Caco-2 (cell line): ENCODE measurements at regions not wholly inside any gene's neighbourhood (a gene's known extent, or its start where the extent isn't known, plus 50 kb on each side); places are given as distances from the start of the nearest gene placed in this dataset.

Source experiments
- BruUV-seq: library from RNA; stranded (reverse); fragments of 400-500 nt; replicated peaks from 2 replicates; lab custom pipeline; 2021; lab: Mats Ljungman, UMichigan
- CTCF ChIA-PET: fragments of 300-600 bp; sonication (Branson Sonifier 250); formaldehyde crosslinking; loops from one replicate; lab custom pipeline; 2022; ENCODE audit warnings: antibody characterized with exemption; lab: Charles Lee
- POLR2A ChIA-PET: fragments of 300-600 bp; sonication (Branson Sonifier 250); formaldehyde crosslinking; loops from one replicate; lab custom pipeline; 2022; ENCODE audit warnings: antibody characterized with exemption; lab: Charles Lee
- DNase-seq, 2 experiments: peaks; one replicate each; pipeline versions ENCODE4 v3.0.0 to v3.0.0-alpha.2; 2020 to 2022
- H3K27me3 ChIP-seq: replicated peaks from 2 replicates; pipeline ENCODE4 v1.6.0; 2011; ENCODE audit warnings: low read length; ENCODE audit not compliant: control insufficient read depth, insufficient read depth
- H3K36me3 ChIP-seq: 2 replicates; pipeline ENCODE4 v1.5.1; 2011; ENCODE audit warnings: low read length; ENCODE audit not compliant: control insufficient read depth, insufficient read depth
- H3K4me1 ChIP-seq: fragments of 250-450 bp; sonication (Bioruptor Pico); 2 replicates; pipeline ENCODE4 v1.5.1; 2020; ENCODE audit warnings: mild to moderate bottlenecking
- H3K4me3 ChIP-seq: 2 replicates; pipeline ENCODE4 v1.5.1; 2011; ENCODE audit warnings: low read depth, mild to moderate bottlenecking, control low read depth, low read length
- H3K9me3 ChIP-seq: fragments of 250-450 bp; sonication (Bioruptor Pico); 2 replicates; pipeline ENCODE4 v1.5.1; 2020; ENCODE audit warnings: mild to moderate bottlenecking, moderate library complexity
- H3K27ac Mint-ChIP-seq: one replicate; pipeline ENCODE4 v1.8.0; 2022; ENCODE audit warnings: mixed read lengths; ENCODE audit not compliant: unreplicated experiment
- H3K27me3 Mint-ChIP-seq: one replicate; pipeline ENCODE4 v1.8.0; 2022; ENCODE audit warnings: mixed read lengths; ENCODE audit not compliant: insufficient read depth, unreplicated experiment
- H3K36me3 Mint-ChIP-seq: one replicate; pipeline ENCODE4 v1.8.0; 2022; ENCODE audit warnings: mild to moderate bottlenecking, mixed read lengths; ENCODE audit not compliant: insufficient read depth, unreplicated experiment
- H3K4me1 Mint-ChIP-seq: one replicate; pipeline ENCODE4 v1.8.0; 2022; ENCODE audit warnings: low read depth, mixed read lengths; ENCODE audit not compliant: unreplicated experiment
- H3K4me3 Mint-ChIP-seq: one replicate; pipeline ENCODE4 v1.8.0; 2022; ENCODE audit warnings: mild to moderate bottlenecking, moderate library complexity, mixed read lengths; ENCODE audit not compliant: unreplicated experiment
- H3K9me3 Mint-ChIP-seq: one replicate; pipeline ENCODE4 v1.8.0; 2022; ENCODE audit warnings: mixed read lengths; ENCODE audit not compliant: unreplicated experiment
- intact Hi-C: fragments of 100-400 bp; cut with micrococcal nuclease; formaldehyde crosslinking; loops from one replicate; pipeline ENCODE4 v1.10.0; 2022; ENCODE audit not compliant: unreplicated experiment
- TF ChIP-seq, protein P1 (sequence below), 2 experiments: fragments of 200-600 bp in 1 of 2; IDR thresholded peaks; 1 replicate in 1 of 2; 2 replicates in 1 of 2; pipeline versions ENCODE4 v1.5.1 to v1.8.0; 2011 to 2022; ENCODE audit warnings: antibody characterized with exemption in 1 of 2, control low read depth in 1 of 2, inconsistent platforms in 1 of 2, low read depth in 1 of 2, low read length in 1 of 2, mild to moderate bottlenecking in 1 of 2, moderate library complexity in 1 of 2; ENCODE audit not compliant: insufficient read depth in 1 of 2, severe bottlenecking in 1 of 2, unreplicated experiment in 1 of 2

- H3K36me3 Mint-ChIP-seq = no peaks in the 10 kb centered on the region
Observed at GRCh38 chr7:153515359-153515758, 536.8 kb upstream of the DPP6 start.

DNA sequence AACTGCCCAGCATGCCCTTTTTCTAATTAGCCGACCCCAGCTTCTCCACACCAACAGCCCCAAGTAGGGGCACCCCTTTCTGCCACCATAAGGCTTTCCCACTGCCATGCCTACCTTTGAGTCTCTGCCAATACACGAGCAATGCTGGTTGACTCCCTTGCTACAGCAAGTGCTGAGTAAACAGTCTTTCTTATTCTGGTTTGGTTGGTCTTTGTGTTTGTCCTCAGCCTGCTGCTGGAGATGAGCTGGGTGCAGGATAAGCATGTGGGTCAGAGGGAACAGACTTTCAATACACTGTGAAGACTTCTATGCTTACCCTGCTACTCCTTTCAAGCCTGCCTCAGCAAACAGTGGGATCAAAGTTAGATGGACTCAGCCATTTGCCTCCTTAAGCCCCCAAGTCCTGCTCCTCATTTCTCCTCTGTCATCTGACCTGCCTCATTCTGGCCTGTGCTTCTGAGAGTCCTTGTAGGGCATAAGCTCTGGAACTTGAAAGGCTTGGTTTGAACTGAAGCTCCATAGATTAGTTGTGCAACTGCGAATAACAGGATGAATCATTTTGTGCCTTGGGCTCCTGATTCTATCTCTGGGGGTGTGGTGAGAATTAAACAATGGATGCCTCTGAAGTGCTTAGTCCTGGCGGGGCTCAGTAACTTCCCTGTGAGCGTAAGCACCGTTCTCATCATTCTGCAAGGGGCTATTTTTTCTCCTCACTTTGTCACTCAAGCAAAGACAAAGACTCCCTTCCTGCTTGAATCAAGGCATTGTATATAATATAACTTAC, 533.8 kb upstream of the DPP6 start:
- Histone ChIP-seq H3K36me3 (no peaks in the 10 kb centered on the region), H3K4me3 (no peak overlapping the region), H3K27me3 (no peaks in the 10 kb centered on the region), H3K4me1 (no peaks in the 10 kb centered on the region), H3K9me3 (0 out of 2 replicates have a peak, but pooled peaks cover 3% of the 10 kb centered on the region)
- Mint-ChIP-seq H3K4me3 (no peak overlapping the region), H3K27ac (no peak overlapping the region), H3K27me3 (no peaks in the 10 kb centered on the region), H3K9me3 (no peaks in the 10 kb centered on the region), H3K36me3 (no peaks in the 10 kb centered on the region), H3K4me1 (no peaks in the 10 kb centered on the region)
- no TSS peak for BruUV-seq
- TF ChIP-seq, protein P1, sequence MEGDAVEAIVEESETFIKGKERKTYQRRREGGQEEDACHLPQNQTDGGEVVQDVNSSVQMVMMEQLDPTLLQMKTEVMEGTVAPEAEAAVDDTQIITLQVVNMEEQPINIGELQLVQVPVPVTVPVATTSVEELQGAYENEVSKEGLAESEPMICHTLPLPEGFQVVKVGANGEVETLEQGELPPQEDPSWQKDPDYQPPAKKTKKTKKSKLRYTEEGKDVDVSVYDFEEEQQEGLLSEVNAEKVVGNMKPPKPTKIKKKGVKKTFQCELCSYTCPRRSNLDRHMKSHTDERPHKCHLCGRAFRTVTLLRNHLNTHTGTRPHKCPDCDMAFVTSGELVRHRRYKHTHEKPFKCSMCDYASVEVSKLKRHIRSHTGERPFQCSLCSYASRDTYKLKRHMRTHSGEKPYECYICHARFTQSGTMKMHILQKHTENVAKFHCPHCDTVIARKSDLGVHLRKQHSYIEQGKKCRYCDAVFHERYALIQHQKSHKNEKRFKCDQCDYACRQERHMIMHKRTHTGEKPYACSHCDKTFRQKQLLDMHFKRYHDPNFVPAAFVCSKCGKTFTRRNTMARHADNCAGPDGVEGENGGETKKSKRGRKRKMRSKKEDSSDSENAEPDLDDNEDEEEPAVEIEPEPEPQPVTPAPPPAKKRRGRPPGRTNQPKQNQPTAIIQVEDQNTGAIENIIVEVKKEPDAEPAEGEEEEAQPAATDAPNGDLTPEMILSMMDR (IDR thresholded peaks at IDR 0.05; ENCODE audit: insufficient read depth in 1 of 2, low read depth in 1 of 2, low read length in 1 of 2, severe bottlenecking in 1 of 2, unreplicated experiment in 1 of 2) = no peak
- CTCF ChIA-PET = no interaction called here
- intact Hi-C loops = no loop called here
- POLR2A ChIA-PET = no interaction called here
- no peak for DNase-seq

More at GRCh38 chr7:153515359-153515758, 536.8 kb upstream of the DPP6 start:
- ChIA-PET CTCF (no interaction called here), POLR2A (no interaction called here)
- Mint-ChIP-seq H3K27me3 (no peaks in the 10 kb centered on the region), H3K9me3 (no peaks in the 10 kb centered on the region), H3K4me3 (no peak overlapping the region), H3K27ac (no peak overlapping the region), H3K4me1 (no peaks in the 10 kb centered on the region)
- no peak for DNase-seq
- no peaks in the 10 kb centered on the region for H3K4me1 ChIP-seq
- no peak overlapping the region for H3K4me3 ChIP-seq
- TF ChIP-seq, protein P1 (IDR thresholded peaks at IDR 0.05; ENCODE audit: insufficient read depth in 1 of 2, low read depth in 1 of 2, low read length in 1 of 2, severe bottlenecking in 1 of 2, unreplicated experiment in 1 of 2) = no peak
- intact Hi-C loops = no loop called here
- no peaks in the 10 kb centered on the region for H3K27me3 ChIP-seq
- H3K36me3 ChIP-seq = no peaks in the 10 kb centered on the region
- BruUV-seq = no TSS peak
- 0 out of 2 replicates have a peak, but pooled peaks cover 3% of the 10 kb centered on the region for H3K9me3 ChIP-seq

DNA sequence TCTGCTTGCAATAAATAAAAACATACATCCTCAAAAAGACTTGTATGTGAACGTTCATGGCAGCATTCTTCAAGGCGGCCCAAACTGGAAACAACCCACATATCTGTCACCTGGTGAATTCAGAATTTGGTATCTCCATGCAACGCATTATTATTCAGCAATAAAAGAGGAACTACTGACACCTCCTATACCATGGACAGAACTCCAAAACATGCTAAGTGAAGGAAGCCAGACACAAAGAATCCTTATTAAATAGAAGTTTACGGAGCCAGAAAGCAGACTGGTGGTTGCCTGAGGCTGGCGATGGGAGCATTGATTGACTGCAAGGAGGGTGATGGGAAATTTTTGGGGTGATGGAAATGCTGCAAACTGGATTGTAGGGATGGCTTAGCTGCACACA, 530.8 kb upstream of the DPP6 start:
- no peaks in the 10 kb centered on the region for H3K4me1 ChIP-seq
- TF ChIP-seq, protein P1 (IDR thresholded peaks at IDR 0.05; ENCODE audit: insufficient read depth in 1 of 2, low read depth in 1 of 2, low read length in 1 of 2, severe bottlenecking in 1 of 2, unreplicated experiment in 1 of 2) = no peak
- 0 out of 2 replicates have a peak, but pooled peaks cover 3% of the 10 kb centered on the region for H3K9me3 ChIP-seq
- H3K36me3 ChIP-seq = no peaks in the 10 kb centered on the region
- POLR2A ChIA-PET = no interaction called here
- H3K4me3 ChIP-seq = no peak overlapping the region
- CTCF ChIA-PET = no interaction called here
- intact Hi-C loops = no loop called here
- Mint-ChIP-seq H3K36me3 (no peaks in the 10 kb centered on the region), H3K4me3 (no peak overlapping the region), H3K27ac (no peak overlapping the region), H3K27me3 (no peaks in the 10 kb centered on the region), H3K9me3 (no peaks in the 10 kb centered on the region), H3K4me1 (no peaks in the 10 kb centered on the region)
- DNase-seq = no peak
- BruUV-seq = no TSS peak
- no peaks in the 10 kb centered on the region for H3K27me3 ChIP-seq
